Gastroesophageal sphincter (tissue), 4 donors: ENCODE measurements at regions not wholly inside any gene's neighbourhood (a gene's known extent, or its start where the extent isn't known, plus 50 kb on each side); places are given as distances from the start of the nearest gene placed in this dataset.

Experiments used
- ATAC-seq: fragments of 150-250 bp; one replicate; pipeline ENCODE4 v1.9.1; 2016; ENCODE audit warnings: mild to moderate bottlenecking, moderate library complexity
- H3K27ac ChIP-seq, 4 donors: fragments of 200-600 bp; sonication (generic) in 3 of 4; 1 replicate in 3 of 4; 2 replicates in 1 of 4; pipeline ENCODE4 v1.5.1; 2016 to 2019
- H3K27me3 ChIP-seq: fragments of 200-600 bp; sonication (generic); one replicate; pipeline ENCODE4 v1.5.1; 2019
- H3K36me3 ChIP-seq, 2 donors: fragments of 200-600 bp; sonication (generic); one replicate each; pipeline ENCODE4 v1.5.1; 2019; ENCODE audit warnings: control low read depth in 1 of 2
- H3K4me1 ChIP-seq, 3 donors: fragments of 200-600 bp; sonication (generic); 1 replicate in 2 of 3; 2 replicates in 1 of 3; pipeline ENCODE4 v1.5.1; 2016 to 2019; ENCODE audit warnings: control low read depth in 2 of 3
- H3K4me3 ChIP-seq, 2 donors: fragments of 200-600 bp; sonication (generic); one replicate each; pipeline ENCODE4 v1.5.1; 2019; ENCODE audit warnings: mild to moderate bottlenecking in 1 of 2, moderate library complexity in 1 of 2
- H3K9me3 ChIP-seq, 3 donors: fragments of 200-600 bp; sonication (generic); one replicate each; pipeline ENCODE4 v1.5.1; 2017 to 2019; ENCODE audit warnings: control low read depth in 2 of 3
- EP300 ChIP-seq: sonication (generic); formaldehyde crosslinking; IDR thresholded peaks from one replicate; pipeline ENCODE4 v1.6.1; 2017; ENCODE audit warnings: antibody characterized with exemption, mild to moderate bottlenecking
- POLR2A ChIP-seq, 2 donors: fragments of 450-650 bp; IDR thresholded peaks; one replicate each; pipeline ENCODE4 v1.6.1; 2017; ENCODE audit warnings: antibody characterized with exemption in 2 of 2, mild to moderate bottlenecking in 2 of 2, moderate library complexity in 1 of 2
- POLR2AphosphoS5 ChIP-seq: sonication (generic); formaldehyde crosslinking; IDR thresholded peaks from one replicate; pipeline ENCODE4 v1.6.1; 2017; ENCODE audit warnings: antibody characterized with exemption
- WGBS, 2 donors: methylation state at CpG; one replicate each; pipeline ENCODE4 v1.1.5; 2018; ENCODE audit warnings: low coverage in 1 of 2; 5-methylcytosine and 5-hydroxymethylcytosine counted together
- TF ChIP-seq, protein P1 (sequence below), 4 experiments: fragments of 200-600 bp in 2 of 4; fragments of 450-650 bp in 2 of 4; sonication (generic) in 1 of 4; IDR thresholded peaks; one replicate each; pipeline ENCODE4 v1.5.1; 2017 to 2019; ENCODE audit warnings: antibody characterized with exemption in 4 of 4, mild to moderate bottlenecking in 2 of 4, moderate library complexity in 2 of 4

DNA sequence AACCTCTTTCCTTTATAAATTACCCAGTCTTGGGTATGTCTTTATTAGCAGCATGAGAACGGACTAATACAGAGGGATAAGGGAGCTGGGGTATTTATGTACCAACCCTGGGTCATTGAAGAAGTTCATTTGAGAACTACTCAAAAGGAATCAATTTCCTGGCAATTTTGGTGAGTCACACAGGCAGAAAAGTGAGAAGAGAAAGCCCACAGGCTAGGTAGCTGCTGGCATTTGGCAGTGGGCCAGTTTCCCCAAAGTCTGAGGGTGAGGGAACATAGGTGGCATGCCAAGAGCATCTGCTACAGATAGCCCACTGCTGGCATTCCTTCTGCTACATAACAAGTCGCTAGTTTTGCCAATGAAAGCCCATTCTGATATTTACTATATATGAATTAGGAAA is 411.2 kb downstream of the MID1IP1 start:
- Histone ChIP-seq H3K27me3 (no peaks in the 10 kb centered on the region), H3K4me1 (no peaks in the 10 kb centered on the region), H3K4me3 (no peak overlapping the region), H3K36me3 (no peaks in the 10 kb centered on the region), H3K9me3 (no peaks in the 10 kb centered on the region), H3K27ac (no peak overlapping the region)
- TF ChIP-seq, protein P1, sequence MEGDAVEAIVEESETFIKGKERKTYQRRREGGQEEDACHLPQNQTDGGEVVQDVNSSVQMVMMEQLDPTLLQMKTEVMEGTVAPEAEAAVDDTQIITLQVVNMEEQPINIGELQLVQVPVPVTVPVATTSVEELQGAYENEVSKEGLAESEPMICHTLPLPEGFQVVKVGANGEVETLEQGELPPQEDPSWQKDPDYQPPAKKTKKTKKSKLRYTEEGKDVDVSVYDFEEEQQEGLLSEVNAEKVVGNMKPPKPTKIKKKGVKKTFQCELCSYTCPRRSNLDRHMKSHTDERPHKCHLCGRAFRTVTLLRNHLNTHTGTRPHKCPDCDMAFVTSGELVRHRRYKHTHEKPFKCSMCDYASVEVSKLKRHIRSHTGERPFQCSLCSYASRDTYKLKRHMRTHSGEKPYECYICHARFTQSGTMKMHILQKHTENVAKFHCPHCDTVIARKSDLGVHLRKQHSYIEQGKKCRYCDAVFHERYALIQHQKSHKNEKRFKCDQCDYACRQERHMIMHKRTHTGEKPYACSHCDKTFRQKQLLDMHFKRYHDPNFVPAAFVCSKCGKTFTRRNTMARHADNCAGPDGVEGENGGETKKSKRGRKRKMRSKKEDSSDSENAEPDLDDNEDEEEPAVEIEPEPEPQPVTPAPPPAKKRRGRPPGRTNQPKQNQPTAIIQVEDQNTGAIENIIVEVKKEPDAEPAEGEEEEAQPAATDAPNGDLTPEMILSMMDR (IDR thresholded peaks at IDR 0.05), result no peak
- TF ChIP-seq POLR2AphosphoS5 (no peak), EP300 (no peak), POLR2A (IDR thresholded peaks at IDR 0.05) (no peak)
- no peak for ATAC-seq
- 33% methylated on average over 1 of the region's 2 CpGs; no CpG with 5 or more reads in 1 of the 2 donors for WGBS, 2 donors

DNA sequence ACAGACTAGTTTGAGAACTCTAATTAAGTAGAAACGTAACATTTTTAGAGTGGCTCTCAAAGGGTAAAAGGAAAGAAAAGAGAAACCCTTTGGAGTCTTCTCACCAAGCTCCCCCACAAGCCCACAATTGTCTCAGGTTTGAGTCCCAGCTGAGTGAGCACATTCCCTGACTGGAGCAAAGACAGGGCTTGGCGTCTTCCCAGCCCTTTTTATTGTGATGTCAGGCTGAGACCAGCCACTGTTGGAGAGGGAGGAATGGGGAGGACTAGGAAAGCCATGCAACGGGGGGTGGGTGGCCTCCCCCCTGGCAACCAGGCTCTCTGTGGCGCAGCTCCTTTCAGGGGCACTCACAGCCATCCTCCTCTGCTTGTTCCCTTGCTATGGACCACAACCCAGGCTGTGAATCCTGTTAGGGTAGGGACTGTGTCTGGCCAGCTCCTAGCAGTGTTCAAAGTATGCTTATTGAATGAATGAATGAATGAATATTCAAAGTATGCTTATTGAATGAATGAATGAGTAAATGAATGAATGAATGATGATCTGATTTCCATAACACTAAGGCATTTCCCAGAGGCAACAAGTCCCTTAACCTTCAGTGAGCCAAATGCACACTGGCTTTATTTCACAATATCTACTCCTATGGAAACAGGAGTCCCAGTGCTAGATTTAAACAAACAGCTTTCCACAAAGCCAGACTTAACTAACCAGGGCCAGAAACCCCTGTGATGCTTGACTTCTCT is 413.3 kb downstream of the MID1IP1 start:
- no peak for TF ChIP-seq EP300
- no peak for TF ChIP-seq POLR2A (IDR thresholded peaks at IDR 0.05)
- TF ChIP-seq POLR2AphosphoS5, result no peak
- TF ChIP-seq, protein P1 (IDR thresholded peaks at IDR 0.05), result no peak
- 32 to 40% methylated on average over 1 to 4 of the region's 4 CpGs for WGBS, 2 donors
- H3K27me3 ChIP-seq, result no peaks in the 10 kb centered on the region
- H3K36me3 ChIP-seq, result no peaks in the 10 kb centered on the region
- no peaks in the 10 kb centered on the region for H3K9me3 ChIP-seq
- no peaks in the 10 kb centered on the region for H3K4me1 ChIP-seq
- no peak for ATAC-seq
- H3K4me3 ChIP-seq, result no peak overlapping the region
- no peak overlapping the region for H3K27ac ChIP-seq

DNA sequence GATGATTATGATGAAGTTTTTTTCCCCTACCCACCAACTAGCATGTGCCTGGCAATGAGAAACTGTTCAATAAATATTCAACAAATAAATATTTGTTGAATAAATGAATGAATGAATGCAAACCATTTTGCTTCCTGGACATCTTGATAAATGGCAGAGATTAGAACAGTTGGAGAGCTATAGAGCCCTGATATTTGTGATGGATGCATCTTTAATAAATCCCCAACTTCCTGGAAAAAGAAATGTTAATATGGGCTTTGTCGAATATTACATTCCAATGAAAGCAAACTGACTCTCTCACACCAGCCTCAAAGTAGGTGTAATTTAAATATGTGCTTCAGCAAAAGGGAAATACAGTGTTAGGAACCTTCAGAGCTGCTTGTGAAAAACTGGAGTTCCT is 419.7 kb downstream of the MID1IP1 start:
- TF ChIP-seq EP300 (no peak), POLR2AphosphoS5 (no peak), POLR2A (IDR thresholded peaks at IDR 0.05) (no peak)
- TF ChIP-seq, protein P1 (IDR thresholded peaks at IDR 0.05), result no peak
- ATAC-seq, result no peak
- Histone ChIP-seq H3K4me3 (no peak overlapping the region), H3K4me1 (no peaks in the 10 kb centered on the region), H3K27me3 (no peaks in the 10 kb centered on the region), H3K9me3 (no peaks in the 10 kb centered on the region), H3K36me3 (no peaks in the 10 kb centered on the region), H3K27ac (no peak overlapping the region)
- WGBS, 2 donors, result 57 to 89% methylated on average over 1 of the region's 1 CpG

DNA sequence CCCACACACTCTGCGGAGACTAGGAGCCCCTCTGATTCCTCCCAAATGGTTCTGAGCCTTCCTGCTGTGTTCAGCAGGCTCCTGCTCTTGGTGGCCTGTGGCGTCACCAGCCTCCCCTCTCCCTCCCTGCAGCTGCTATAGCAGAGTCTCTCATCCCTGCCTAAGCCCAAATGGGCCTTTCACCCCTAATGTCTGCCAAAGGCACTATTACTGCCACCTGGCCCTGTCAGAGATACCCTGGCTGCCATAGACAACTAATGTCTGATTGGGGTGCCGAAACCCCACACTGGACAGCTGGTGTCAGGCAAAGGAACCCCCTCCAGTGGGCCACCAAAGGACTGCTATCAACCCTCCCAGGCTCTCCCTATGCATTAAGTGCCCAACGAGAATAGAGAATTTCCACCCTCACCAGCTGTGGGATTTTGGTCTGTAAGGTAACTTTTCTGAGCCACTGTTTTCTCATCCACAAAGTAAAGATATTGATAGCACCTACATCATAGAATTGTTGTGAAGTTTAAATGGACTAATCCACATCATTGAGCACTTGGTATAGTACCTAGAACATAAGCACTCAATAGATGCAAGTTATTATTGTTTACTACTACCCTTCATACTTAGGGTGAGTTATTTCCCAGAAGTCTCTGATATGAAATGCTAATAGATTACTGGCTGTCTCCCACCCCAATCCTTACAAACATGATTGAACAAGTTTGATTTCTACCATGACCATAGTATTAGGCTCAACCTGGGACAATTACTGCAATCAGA is 421.3 kb downstream of the MID1IP1 start:
- TF ChIP-seq POLR2AphosphoS5, result no peak
- no peak for TF ChIP-seq EP300
- Histone ChIP-seq H3K36me3 (no peaks in the 10 kb centered on the region), H3K4me3 (no peak overlapping the region), H3K27ac (no peak overlapping the region), H3K4me1 (no peaks in the 10 kb centered on the region), H3K9me3 (no peaks in the 10 kb centered on the region), H3K27me3 (no peaks in the 10 kb centered on the region)
- WGBS, 2 donors, result no CpG with 5 or more reads among the region's 4 CpGs
- no peak for ATAC-seq

DNA sequence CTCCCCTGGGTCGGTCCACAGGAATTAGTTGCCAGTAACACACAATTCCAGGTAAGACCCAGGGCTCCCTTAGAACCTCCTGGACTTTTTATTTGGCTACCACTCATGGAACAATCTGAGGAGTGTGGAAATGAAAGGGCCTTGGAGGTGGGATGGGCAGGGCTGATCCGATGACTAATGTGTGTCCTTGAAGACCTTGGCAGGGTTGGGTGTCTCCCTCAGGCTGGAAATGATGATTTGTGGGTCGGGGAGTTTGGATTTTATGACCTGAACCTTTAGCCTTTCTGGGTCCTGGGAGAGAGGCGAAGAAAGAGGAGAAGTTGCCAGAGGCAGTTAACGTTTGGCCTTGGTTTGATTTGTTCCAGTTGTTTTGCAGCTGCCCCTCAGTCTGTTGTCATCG is 425.0 kb downstream of the MID1IP1 start:
- Histone ChIP-seq H3K4me1 (no peaks in the 10 kb centered on the region), H3K36me3 (no peaks in the 10 kb centered on the region), H3K9me3 (no peaks in the 10 kb centered on the region), H3K4me3 (no peak overlapping the region), H3K27me3 (no peaks in the 10 kb centered on the region), H3K27ac (no peak overlapping the region)
- TF ChIP-seq EP300, result no peak
- TF ChIP-seq POLR2A (IDR thresholded peaks at IDR 0.05), result no peak
- TF ChIP-seq POLR2AphosphoS5, result no peak
- TF ChIP-seq, protein P1 (IDR thresholded peaks at IDR 0.05), result no peak
- 43% methylated on average over 3 of the region's 6 CpGs; no CpG with 5 or more reads in 1 of the 2 donors for WGBS, 2 donors
- no peak for ATAC-seq
